ENCODE measurements at regions not wholly inside any gene's neighbourhood (a gene's known extent, or its start where the extent isn't known, plus 50 kb on each side); places are given as distances from the start of the nearest gene placed in this dataset.
"Not testable (repeated sequence)": the region's sequence is repeated elsewhere in the genome, so short reads cannot be mapped to it uniquely, and the experiment has no call there.

DNA sequence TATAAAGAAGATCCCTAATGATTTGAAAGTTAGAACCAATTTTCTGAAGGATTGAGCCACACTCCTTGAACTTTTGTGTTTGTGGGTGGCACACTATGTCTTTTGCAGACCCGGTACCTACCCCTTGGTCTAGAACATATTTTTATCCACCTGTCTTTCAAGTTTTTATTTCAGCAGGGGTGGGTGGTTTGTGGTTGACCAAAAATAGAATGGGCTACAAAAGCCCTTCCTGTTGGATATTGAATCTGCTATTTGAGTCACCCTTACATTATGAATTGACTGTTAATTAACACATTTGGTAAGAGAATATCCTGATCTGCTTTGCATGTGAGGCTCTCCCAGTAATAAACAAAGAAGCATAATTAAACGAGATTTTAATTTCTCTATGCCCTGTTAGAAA, 401.2 kb downstream of the POTEH start:
- not testable (repeated sequence) for DNase-seq

DNA sequence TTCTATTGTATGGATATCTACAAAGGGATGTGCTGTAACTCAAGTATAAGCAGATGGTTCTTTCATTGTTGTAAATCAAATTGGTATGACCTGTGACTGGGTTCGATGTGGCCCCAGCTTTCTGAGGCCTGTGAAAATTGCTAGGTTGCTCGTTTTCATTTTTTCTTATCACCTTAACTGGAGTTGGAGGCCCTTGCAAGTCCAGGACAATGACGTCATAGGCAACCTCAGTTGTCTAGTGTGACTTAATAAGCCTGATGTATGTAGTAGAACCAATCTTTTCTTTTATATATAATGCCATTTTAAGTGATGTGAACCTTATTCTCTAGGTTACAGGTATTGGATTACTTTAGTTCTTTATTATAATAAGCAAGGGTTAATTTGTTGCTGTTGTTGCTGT, 415.3 kb downstream of the POTEH start:
- not testable (repeated sequence) for DNase-seq

- not testable (repeated sequence) for DNase-seq
These were observed 441.6 kb downstream of the POTEH start for GRCh38 chr22:16131456-16131855.

DNA sequence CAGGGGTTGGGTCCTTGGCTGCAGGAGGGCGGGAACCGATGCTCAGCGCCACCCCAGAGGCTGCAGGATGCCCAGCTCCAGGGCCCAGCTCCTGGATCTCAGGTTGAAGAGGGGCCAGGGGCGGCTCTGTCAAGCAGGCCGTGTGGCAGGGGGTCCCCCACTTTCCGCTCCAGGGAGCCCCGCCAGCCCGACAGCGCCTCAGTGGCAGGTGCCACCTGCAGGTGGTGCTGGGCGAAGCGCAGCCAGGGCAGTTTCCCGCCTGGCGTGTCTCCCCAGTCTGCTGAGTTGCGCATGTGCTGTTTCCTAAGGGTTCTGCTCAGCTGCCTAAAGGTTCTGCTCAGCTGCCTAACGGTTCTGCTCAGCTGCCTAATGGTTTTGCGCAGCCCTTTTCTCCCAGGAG, 442.1 kb downstream of the POTEH start:
- no peak for DNase-seq

GRCh38 chr22:16132598-16132997, 442.8 kb downstream of the POTEH start:
- not testable (repeated sequence) for DNase-seq

DNA sequence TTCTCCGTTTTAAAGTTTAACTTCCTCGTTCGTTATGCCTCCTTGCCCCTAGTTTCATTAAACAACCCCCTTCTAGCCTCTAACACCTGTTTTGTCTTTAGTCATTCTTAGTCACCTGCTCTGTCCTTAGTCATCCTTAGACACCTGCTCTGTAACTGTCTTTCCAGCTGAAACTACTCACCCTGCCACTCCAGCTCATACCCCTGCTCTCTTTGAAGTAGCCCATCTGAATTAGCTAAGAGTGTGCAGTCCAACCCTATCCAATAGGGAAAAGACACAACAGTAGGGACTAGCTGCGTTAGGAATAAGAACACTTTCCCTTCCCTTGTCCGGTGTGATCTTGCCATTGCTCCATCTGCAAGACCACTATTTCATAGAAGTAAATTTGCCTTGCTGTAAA, 446.5 kb downstream of the CCT8L2 start:
- not testable (repeated sequence) for DNase-seq

DNA sequence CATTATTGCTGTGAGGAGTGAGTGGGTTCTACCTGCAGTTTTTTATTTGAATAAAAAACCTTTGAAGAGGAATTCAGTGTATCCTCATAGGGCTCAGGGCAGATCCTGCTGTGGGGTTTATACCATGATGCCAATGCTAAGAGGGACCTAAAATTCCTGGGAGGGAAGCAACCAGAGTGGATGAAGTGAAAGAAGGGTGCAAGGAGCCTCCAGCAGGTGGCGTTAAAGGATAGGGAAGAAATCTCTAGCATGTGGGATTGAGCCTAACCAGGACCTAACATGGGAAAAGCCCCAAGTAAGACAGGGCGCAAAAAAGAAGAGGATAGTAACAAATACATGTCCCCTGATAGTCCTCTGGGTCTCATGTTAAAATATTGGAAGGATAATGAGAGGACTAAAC, 445.7 kb downstream of the CCT8L2 start:
- peak; percentile 13 for DNase-seq

DNA sequence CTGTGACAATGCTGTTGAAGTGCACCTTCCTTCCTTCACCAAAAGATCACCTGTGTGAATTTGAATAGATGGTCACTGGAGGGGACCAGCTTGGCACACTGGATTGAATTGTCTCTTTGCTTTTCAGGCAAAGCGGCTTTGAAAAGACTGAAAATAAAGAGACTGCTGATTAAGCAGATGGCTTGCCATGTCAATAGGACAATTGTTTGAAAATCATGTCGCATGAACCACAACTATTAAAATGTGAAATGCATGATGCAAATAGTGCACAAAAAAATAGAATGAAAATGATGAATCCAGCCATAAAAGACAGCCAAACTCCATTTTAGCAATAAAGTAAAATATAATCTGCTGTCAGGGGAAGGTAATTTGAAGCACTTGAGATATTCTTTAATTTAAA, 415.3 kb downstream of the CCT8L2 start:
- DNase-seq: peak; percentile 9

- not testable (repeated sequence) for DNase-seq
These were observed 408.7 kb downstream of the CCT8L2 start for GRCh38 chr22:16183864-16184263.

Data from midbrain (tissue), 1 donor.